ENCODE measurements at regions not wholly inside any gene's neighbourhood (a gene's known extent, or its start where the extent isn't known, plus 50 kb on each side); places are given as distances from the start of the nearest gene placed in this dataset.

- no peak for TF ChIP-seq CTCF (IDR thresholded peaks at IDR 0.05; ENCODE audit: low read depth, low read length, missing input control)
- TF ChIP-seq MAX (IDR thresholded peaks at IDR 0.05) = no peak
- no peak for TF ChIP-seq FOXA1 (IDR thresholded peaks at IDR 0.05)
- TF ChIP-seq HNF4A (conservative IDR thresholded peaks at IDR 0.05) = no peak
- no peak for TF ChIP-seq ATF3 (IDR thresholded peaks at IDR 0.05)
- no peak for TF ChIP-seq RXRA (IDR thresholded peaks at IDR 0.05)
Measured at GRCh38 chr21:39001341-39001740, 181.9 kb downstream of the PSMG1 start.
